Stomach (tissue), 4 donors: ENCODE measurements at regions not wholly inside any gene's neighbourhood (a gene's known extent, or its start where the extent isn't known, plus 50 kb on each side); places are given as distances from the start of the nearest gene placed in this dataset.

Experiments
- CTCF ChIP-seq, 7 experiments: fragments of 450-650 bp in 4 of 7; fragments of 200-600 bp in 3 of 7; sonication (generic) in 3 of 7; IDR thresholded peaks; one replicate each; pipeline ENCODE4 v1.5.1; 2016 to 2019; ENCODE audit warnings: antibody characterized with exemption in 7 of 7, control low read depth in 2 of 7, mild to moderate bottlenecking in 1 of 7
- EP300 ChIP-seq: sonication (generic); formaldehyde crosslinking; IDR thresholded peaks from one replicate; pipeline ENCODE4 v1.6.1; 2017; ENCODE audit warnings: antibody characterized with exemption
- POLR2A ChIP-seq, 4 donors: fragments of 450-650 bp; IDR thresholded peaks; one replicate each; pipeline ENCODE4 v1.6.1; 2016; ENCODE audit warnings: antibody characterized with exemption in 4 of 4, control low read depth in 2 of 4, mild to moderate bottlenecking in 1 of 4, moderate library complexity in 1 of 4
- POLR2AphosphoS5 ChIP-seq, 3 donors: sonication (generic); formaldehyde crosslinking; IDR thresholded peaks; one replicate each; pipeline ENCODE4 v1.6.1; 2016; ENCODE audit warnings: antibody characterized with exemption in 3 of 3

GRCh38 chr1:81369833-81370232 is 430.9 kb upstream of the ADGRL2 start:
- no peak for TF ChIP-seq CTCF (IDR thresholded peaks at IDR 0.05)
- TF ChIP-seq POLR2A (IDR thresholded peaks at IDR 0.05), result no peak
- TF ChIP-seq POLR2AphosphoS5 (IDR thresholded peaks at IDR 0.05), result no peak
- no peak for TF ChIP-seq EP300
